ENCODE measurements at regions not wholly inside any gene's neighbourhood (a gene's known extent, or its start where the extent isn't known, plus 50 kb on each side); places are given as distances from the start of the nearest gene placed in this dataset.

GRCh38 chr5:10812218-10812617, 51.2 kb upstream of the DAP start:
- Histone ChIP-seq H3K4me1 (no peaks in the 10 kb centered on the region), H3K9me3 (no peaks in the 10 kb centered on the region), H3K36me3 (no peaks in the 10 kb centered on the region), H3K27ac (no peak overlapping the region), H3K27me3 (no peaks in the 10 kb centered on the region), H3K4me3 (no peak overlapping the region)
- TF ChIP-seq, protein P1, sequence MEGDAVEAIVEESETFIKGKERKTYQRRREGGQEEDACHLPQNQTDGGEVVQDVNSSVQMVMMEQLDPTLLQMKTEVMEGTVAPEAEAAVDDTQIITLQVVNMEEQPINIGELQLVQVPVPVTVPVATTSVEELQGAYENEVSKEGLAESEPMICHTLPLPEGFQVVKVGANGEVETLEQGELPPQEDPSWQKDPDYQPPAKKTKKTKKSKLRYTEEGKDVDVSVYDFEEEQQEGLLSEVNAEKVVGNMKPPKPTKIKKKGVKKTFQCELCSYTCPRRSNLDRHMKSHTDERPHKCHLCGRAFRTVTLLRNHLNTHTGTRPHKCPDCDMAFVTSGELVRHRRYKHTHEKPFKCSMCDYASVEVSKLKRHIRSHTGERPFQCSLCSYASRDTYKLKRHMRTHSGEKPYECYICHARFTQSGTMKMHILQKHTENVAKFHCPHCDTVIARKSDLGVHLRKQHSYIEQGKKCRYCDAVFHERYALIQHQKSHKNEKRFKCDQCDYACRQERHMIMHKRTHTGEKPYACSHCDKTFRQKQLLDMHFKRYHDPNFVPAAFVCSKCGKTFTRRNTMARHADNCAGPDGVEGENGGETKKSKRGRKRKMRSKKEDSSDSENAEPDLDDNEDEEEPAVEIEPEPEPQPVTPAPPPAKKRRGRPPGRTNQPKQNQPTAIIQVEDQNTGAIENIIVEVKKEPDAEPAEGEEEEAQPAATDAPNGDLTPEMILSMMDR (IDR thresholded peaks at IDR 0.05): no peak
- TF ChIP-seq POLR2AphosphoS5 (IDR thresholded peaks at IDR 0.05; ENCODE audit: insufficient read depth in 1 of 2, low read depth in 1 of 2) (no peak), POLR2A (IDR thresholded peaks at IDR 0.05) (no peak)
- DNase-seq (ENCODE audit: extremely low spot score in 2 of 2): no peak
- intact Hi-C loops (cut with DNase I): no loop called here
